ENCODE measurements at regions not wholly inside any gene's neighbourhood (a gene's known extent, or its start where the extent isn't known, plus 50 kb on each side); places are given as distances from the start of the nearest gene placed in this dataset.

DNA sequence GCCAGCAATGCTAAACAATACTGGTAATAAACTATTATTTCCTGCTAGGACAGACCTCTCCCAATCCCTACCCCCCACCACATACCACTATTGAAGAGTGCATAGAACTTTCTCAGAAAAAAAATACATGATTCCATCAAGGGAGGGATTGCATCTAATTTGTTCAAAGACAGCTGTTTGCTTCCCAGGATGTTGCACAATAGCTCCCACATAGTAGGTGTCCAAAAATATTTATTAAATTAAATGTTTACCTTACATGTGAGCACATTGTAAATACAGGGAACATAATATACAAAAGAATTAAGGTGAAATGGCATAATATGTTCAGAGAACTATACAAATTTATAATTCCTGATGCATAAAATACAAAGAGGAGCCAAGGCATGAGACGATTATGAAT is 1111.8 kb upstream of the LCORL start:
- H3K27ac ChIP-seq, result no peak overlapping the region
- ATAC-seq (no peak), DNase-seq (no peak)
- H3K4me3 ChIP-seq, result no peak overlapping the region
- no peaks in the 10 kb centered on the region for H3K4me1 ChIP-seq
- TF ChIP-seq POLR2A (IDR thresholded peaks at IDR 0.05), result no peak
- TF ChIP-seq, protein P1, sequence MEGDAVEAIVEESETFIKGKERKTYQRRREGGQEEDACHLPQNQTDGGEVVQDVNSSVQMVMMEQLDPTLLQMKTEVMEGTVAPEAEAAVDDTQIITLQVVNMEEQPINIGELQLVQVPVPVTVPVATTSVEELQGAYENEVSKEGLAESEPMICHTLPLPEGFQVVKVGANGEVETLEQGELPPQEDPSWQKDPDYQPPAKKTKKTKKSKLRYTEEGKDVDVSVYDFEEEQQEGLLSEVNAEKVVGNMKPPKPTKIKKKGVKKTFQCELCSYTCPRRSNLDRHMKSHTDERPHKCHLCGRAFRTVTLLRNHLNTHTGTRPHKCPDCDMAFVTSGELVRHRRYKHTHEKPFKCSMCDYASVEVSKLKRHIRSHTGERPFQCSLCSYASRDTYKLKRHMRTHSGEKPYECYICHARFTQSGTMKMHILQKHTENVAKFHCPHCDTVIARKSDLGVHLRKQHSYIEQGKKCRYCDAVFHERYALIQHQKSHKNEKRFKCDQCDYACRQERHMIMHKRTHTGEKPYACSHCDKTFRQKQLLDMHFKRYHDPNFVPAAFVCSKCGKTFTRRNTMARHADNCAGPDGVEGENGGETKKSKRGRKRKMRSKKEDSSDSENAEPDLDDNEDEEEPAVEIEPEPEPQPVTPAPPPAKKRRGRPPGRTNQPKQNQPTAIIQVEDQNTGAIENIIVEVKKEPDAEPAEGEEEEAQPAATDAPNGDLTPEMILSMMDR (IDR thresholded peaks at IDR 0.05), result no peak
- whole genome bisulfite sequencing, 2 donors, result 59 to 62% methylated on average over 1 of the region's 1 CpG
- no peaks in the 10 kb centered on the region for H3K9me3 ChIP-seq
- no peaks in the 10 kb centered on the region for H3K36me3 ChIP-seq (replicated peaks in 1 of 2; ENCODE audit: insufficient read depth in 1 of 2, low read depth in 2 of 2)
- no peaks in the 10 kb centered on the region for H3K27me3 ChIP-seq
- intact Hi-C loops (cut with DNase I), result no loop called here

DNA sequence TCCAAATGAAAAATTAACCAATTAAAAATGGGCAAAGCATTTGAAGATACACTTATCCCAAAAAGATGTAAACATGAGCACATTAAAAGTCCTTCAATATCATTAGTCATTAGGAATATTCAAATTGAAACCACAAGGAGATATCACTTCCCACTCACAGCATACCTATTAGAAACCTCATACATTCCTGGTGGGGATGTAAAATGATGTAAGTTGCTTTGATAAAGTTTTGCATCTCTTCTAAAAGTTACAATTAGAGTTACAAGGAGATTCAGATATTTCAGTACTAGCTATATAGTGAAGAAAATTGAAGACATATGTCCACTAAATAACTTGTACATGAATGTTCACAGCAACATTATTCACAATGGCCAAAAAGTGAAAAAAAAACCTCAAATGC is 1109.3 kb upstream of the LCORL start:
- TF ChIP-seq, protein P1 (IDR thresholded peaks at IDR 0.05), result no peak
- TF ChIP-seq POLR2A (IDR thresholded peaks at IDR 0.05), result no peak
- H3K27ac ChIP-seq, result no peak overlapping the region
- H3K4me1 ChIP-seq, result no peaks in the 10 kb centered on the region
- no peak overlapping the region for H3K4me3 ChIP-seq
- no peaks in the 10 kb centered on the region for H3K36me3 ChIP-seq (replicated peaks in 1 of 2; ENCODE audit: insufficient read depth in 1 of 2, low read depth in 2 of 2)
- H3K27me3 ChIP-seq, result no peaks in the 10 kb centered on the region
- no peak for ATAC-seq
- no peaks in the 10 kb centered on the region for H3K9me3 ChIP-seq
- DNase-seq, result no peak
- intact Hi-C loops (cut with DNase I), result no loop called here

DNA sequence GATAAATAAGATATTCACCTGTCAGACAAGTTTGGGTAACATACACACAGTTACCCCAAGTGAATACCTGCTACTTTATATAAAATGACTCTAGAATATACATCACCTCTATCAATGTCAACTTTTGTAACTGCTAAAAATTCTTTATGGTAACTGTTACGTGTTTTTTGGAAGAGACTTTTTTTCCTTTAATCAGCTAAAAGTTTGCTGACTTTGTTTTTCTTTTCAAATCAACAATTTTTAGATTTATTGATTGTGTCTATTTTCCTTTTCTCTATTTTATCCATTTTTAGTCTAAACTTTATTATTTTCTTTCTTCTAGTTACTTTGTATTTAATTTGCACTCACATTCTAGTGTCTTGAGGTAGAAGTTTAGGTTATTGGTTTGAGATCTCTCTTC is 1106.6 kb upstream of the LCORL start:
- DNase-seq (no peak), ATAC-seq (no peak)
- 62 to 68% methylated on average over 1 of the region's 1 CpG for WGBS, 2 donors
- H3K4me3 ChIP-seq, result no peak overlapping the region
- intact Hi-C loops (cut with DNase I), result no loop called here
- H3K9me3 ChIP-seq, result no peaks in the 10 kb centered on the region
- H3K4me1 ChIP-seq, result no peaks in the 10 kb centered on the region
- no peaks in the 10 kb centered on the region for H3K27me3 ChIP-seq
- no peak overlapping the region for H3K27ac ChIP-seq
- no peak for TF ChIP-seq POLR2A (IDR thresholded peaks at IDR 0.05)
- TF ChIP-seq, protein P1 (IDR thresholded peaks at IDR 0.05), result no peak
- H3K36me3 ChIP-seq (replicated peaks in 1 of 2; ENCODE audit: insufficient read depth in 1 of 2, low read depth in 2 of 2), result no peaks in the 10 kb centered on the region

DNA sequence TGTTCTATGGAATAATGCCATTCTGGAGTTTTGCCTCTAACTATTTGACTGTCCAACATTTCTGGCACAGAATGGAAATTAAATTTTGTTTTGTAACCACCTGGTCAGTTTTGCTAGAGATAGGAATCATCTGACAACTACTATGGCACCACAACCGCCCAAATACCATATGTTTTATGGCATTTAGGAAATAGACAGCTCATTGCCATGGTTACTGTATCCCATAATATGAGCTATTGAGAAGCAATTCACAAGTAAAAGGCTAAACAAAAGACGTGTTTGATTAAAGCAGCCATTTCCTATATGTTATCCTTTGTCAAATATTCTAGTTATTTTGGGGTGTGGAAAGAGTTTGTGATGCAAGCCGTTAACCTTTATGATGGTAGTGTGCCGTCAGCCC is 1105.3 kb upstream of the LCORL start:
- WGBS, 2 donors, result 60 to 67% methylated on average over 4 of the region's 4 CpGs
- no peak overlapping the region for H3K27ac ChIP-seq
- H3K9me3 ChIP-seq, result no peaks in the 10 kb centered on the region
- TF ChIP-seq, protein P1 (IDR thresholded peaks at IDR 0.05), result no peak
- TF ChIP-seq POLR2A (IDR thresholded peaks at IDR 0.05), result no peak
- H3K4me3 ChIP-seq, result no peak overlapping the region
- DNase-seq (no peak), ATAC-seq (no peak)
- no peaks in the 10 kb centered on the region for H3K4me1 ChIP-seq
- H3K36me3 ChIP-seq (replicated peaks in 1 of 2; ENCODE audit: insufficient read depth in 1 of 2, low read depth in 2 of 2), result no peaks in the 10 kb centered on the region
- intact Hi-C loops (cut with DNase I), result no loop called here
- H3K27me3 ChIP-seq, result no peaks in the 10 kb centered on the region

DNA sequence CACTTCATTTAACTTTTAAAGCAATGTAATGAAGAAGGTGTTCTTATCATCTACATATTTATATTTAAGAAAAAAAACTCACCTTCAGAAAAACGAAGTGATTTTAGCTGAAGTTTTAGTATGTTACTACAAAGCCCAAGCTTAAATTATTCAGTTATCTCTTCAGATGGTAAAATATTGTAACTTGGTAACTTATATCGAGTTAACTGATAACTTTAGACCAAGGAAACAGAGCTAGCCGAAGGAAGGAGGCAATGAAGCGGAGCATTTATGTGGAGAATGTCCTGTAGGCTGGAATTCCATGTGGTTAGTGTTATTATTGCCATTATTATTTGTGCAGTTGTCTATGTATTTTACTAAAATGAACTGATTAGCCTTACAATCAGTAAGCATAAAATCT is 1102.1 kb upstream of the LCORL start:
- ATAC-seq (no peak), DNase-seq (no peak)
- Histone ChIP-seq H3K27me3 (no peaks in the 10 kb centered on the region), H3K9me3 (no peaks in the 10 kb centered on the region), H3K36me3 (replicated peaks in 1 of 2; ENCODE audit: insufficient read depth in 1 of 2, low read depth in 2 of 2) (no peaks in the 10 kb centered on the region), H3K27ac (no peak overlapping the region), H3K4me3 (no peak overlapping the region), H3K4me1 (no peaks in the 10 kb centered on the region)
- TF ChIP-seq, protein P1 (IDR thresholded peaks at IDR 0.05), result no peak
- TF ChIP-seq POLR2A (IDR thresholded peaks at IDR 0.05), result no peak
- WGBS, 2 donors, result 63% methylated on average over 4 of the region's 4 CpGs
- intact Hi-C loops (cut with DNase I), result no loop called here
